ENCODE measurements at regions not wholly inside any gene's neighbourhood (a gene's known extent, or its start where the extent isn't known, plus 50 kb on each side); places are given as distances from the start of the nearest gene placed in this dataset.
"Not testable (repeated sequence)": the region's sequence is repeated elsewhere in the genome, so short reads cannot be mapped to it uniquely, and the experiment has no call there.

- no peaks in the 10 kb centered on the region for H3K27me3 ChIP-seq (ENCODE audit: control insufficient read depth in 2 of 2, insufficient read depth in 2 of 2, low read length in 2 of 2)
- no peaks in the 10 kb centered on the region for H3K36me3 ChIP-seq (ENCODE audit: control insufficient read depth in 2 of 2, insufficient read depth in 2 of 2, low read length in 2 of 2)
- no peaks in the 10 kb centered on the region for H3K9me3 ChIP-seq (ENCODE audit: control insufficient read depth in 2 of 2, low read length in 2 of 2)
- no peak overlapping the region for H3K4me3 ChIP-seq (ENCODE audit: low read length in 2 of 2)
- H3K27ac ChIP-seq (ENCODE audit: low read depth in 2 of 2, low read length in 2 of 2): no peak overlapping the region
- no peak overlapping the region for H3K9ac ChIP-seq (ENCODE audit: low read depth in 1 of 2, low read length in 2 of 2)
- H3K4me1 ChIP-seq (ENCODE audit: control insufficient read depth in 2 of 2, insufficient read depth in 2 of 2, low read length in 2 of 2): peaks cover 0 to 2% of the 10 kb centered on the region in 2 donors
These were observed 58.0 kb upstream of the FBXO11 start for GRCh38 chr2:47964277-47964676.

- H3K27me3 ChIP-seq (ENCODE audit: control insufficient read depth in 2 of 2, insufficient read depth in 2 of 2, low read length in 2 of 2): no peaks in the 10 kb centered on the region
- no peaks in the 10 kb centered on the region for H3K9me3 ChIP-seq (ENCODE audit: control insufficient read depth in 2 of 2, low read length in 2 of 2)
- H3K4me1 ChIP-seq (ENCODE audit: control insufficient read depth in 2 of 2, insufficient read depth in 2 of 2, low read length in 2 of 2): peaks cover 0 to 2% of the 10 kb centered on the region in 2 donors
- H3K4me3 ChIP-seq (ENCODE audit: low read length in 2 of 2): no peak overlapping the region
- H3K27ac ChIP-seq (ENCODE audit: low read depth in 2 of 2, low read length in 2 of 2): no peak overlapping the region
- no peaks in the 10 kb centered on the region for H3K36me3 ChIP-seq (ENCODE audit: control insufficient read depth in 2 of 2, insufficient read depth in 2 of 2, low read length in 2 of 2)
- H3K9ac ChIP-seq (ENCODE audit: low read depth in 1 of 2, low read length in 2 of 2): no peak overlapping the region
These were observed 58.6 kb upstream of the FBXO11 start for GRCh38 chr2:47964722-47965434.

GRCh38 chr2:47976728-47977127 is 70.4 kb upstream of the FBXO11 start:
- H3K27me3 ChIP-seq (ENCODE audit: control insufficient read depth in 2 of 2, insufficient read depth in 2 of 2, low read length in 2 of 2); H3K9me3 ChIP-seq (ENCODE audit: control insufficient read depth in 2 of 2, low read length in 2 of 2); H3K27ac ChIP-seq (ENCODE audit: low read depth in 2 of 2, low read length in 2 of 2); H3K4me1 ChIP-seq (ENCODE audit: control insufficient read depth in 2 of 2, insufficient read depth in 2 of 2, low read length in 2 of 2); H3K4me3 ChIP-seq (ENCODE audit: low read length in 2 of 2); H3K36me3 ChIP-seq (ENCODE audit: control insufficient read depth in 2 of 2, insufficient read depth in 2 of 2, low read length in 2 of 2); H3K9ac ChIP-seq (ENCODE audit: low read depth in 1 of 2, low read length in 2 of 2): not testable (repeated sequence)

DNA sequence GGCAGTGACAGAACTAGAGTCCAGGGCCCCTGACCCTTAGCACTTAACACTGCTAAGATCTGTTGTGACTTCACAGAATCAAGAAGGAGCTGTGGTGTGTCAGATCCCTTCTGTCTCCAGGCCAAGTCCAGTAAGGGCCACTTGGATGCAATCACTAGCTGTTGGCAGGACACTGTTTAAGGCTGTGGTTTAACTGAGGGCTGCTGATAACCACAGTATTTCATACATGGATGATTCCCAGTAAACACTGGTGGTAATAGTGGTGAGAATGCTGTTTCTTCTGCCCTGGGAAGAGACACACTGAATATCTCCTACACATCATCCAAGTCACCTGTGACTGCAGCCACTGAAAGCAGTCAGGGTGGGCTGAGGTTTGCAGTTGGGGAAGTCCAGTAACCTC is 77.7 kb upstream of the FBXO11 start:
- no peak overlapping the region for H3K27ac ChIP-seq (ENCODE audit: low read depth in 2 of 2, low read length in 2 of 2)
- no peaks in the 10 kb centered on the region for H3K27me3 ChIP-seq (ENCODE audit: control insufficient read depth in 2 of 2, insufficient read depth in 2 of 2, low read length in 2 of 2)
- no peaks in the 10 kb centered on the region for H3K9me3 ChIP-seq (ENCODE audit: control insufficient read depth in 2 of 2, low read length in 2 of 2)
- no peak overlapping the region for H3K9ac ChIP-seq (ENCODE audit: low read depth in 1 of 2, low read length in 2 of 2)
- no peaks in the 10 kb centered on the region for H3K36me3 ChIP-seq (ENCODE audit: control insufficient read depth in 2 of 2, insufficient read depth in 2 of 2, low read length in 2 of 2)
- H3K4me3 ChIP-seq (ENCODE audit: low read length in 2 of 2): no peak overlapping the region
- no peaks in the 10 kb centered on the region for H3K4me1 ChIP-seq (ENCODE audit: control insufficient read depth in 2 of 2, insufficient read depth in 2 of 2, low read length in 2 of 2)

DNA sequence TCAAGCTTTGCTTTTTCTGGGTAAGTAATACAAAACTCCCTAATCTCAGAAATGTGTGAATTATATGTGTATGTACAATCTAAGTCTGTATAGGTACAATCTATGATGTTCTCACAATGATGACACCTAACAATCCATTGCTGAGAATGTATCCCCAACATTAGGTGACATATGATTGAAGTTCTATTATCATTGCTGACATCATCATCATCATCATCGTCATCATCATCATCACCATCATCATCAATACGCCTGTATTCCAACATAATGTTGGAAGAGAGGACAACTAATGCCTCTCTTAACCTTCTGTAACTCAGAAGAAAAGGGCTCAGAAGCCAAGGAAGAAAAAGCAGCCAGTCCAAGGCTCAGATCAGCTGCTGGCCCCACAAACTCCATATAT is 84.2 kb upstream of the FBXO11 start:
- H3K9ac ChIP-seq (ENCODE audit: low read depth in 1 of 2, low read length in 2 of 2): no peak overlapping the region
- H3K9me3 ChIP-seq (ENCODE audit: control insufficient read depth in 2 of 2, low read length in 2 of 2): no peaks in the 10 kb centered on the region
- no peak overlapping the region for H3K4me3 ChIP-seq (ENCODE audit: low read length in 2 of 2)
- H3K36me3 ChIP-seq (ENCODE audit: control insufficient read depth in 2 of 2, insufficient read depth in 2 of 2, low read length in 2 of 2): no peaks in the 10 kb centered on the region
- no peak overlapping the region for H3K27ac ChIP-seq (ENCODE audit: low read depth in 2 of 2, low read length in 2 of 2)
- no peaks in the 10 kb centered on the region for H3K27me3 ChIP-seq (ENCODE audit: control insufficient read depth in 2 of 2, insufficient read depth in 2 of 2, low read length in 2 of 2)
- H3K4me1 ChIP-seq (ENCODE audit: control insufficient read depth in 2 of 2, insufficient read depth in 2 of 2, low read length in 2 of 2): no peaks in the 10 kb centered on the region

DNA sequence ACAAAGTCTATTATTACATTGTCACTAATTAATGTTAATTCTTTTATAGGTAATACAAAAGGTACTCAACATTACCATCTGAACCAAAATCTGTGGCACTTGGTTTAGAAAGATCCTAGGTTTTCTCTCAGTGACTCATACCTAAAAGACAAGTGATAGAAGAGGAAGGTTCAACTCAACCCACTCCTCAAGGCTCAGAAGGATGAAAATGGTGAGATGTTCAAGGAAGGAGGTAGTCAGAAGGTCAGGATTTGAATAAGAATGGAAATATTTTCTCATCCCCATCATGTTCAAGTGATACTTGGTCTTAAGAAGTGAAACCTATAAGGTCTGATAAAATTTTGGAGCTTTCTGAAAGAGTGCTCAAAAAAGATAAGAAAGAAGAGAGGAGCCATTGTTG is 86.4 kb upstream of the FBXO11 start:
- Histone ChIP-seq H3K4me1 (ENCODE audit: control insufficient read depth in 2 of 2, insufficient read depth in 2 of 2, low read length in 2 of 2) (no peaks in the 10 kb centered on the region), H3K4me3 (ENCODE audit: low read length in 2 of 2) (no peak overlapping the region), H3K27me3 (ENCODE audit: control insufficient read depth in 2 of 2, insufficient read depth in 2 of 2, low read length in 2 of 2) (no peaks in the 10 kb centered on the region), H3K9ac (ENCODE audit: low read depth in 1 of 2, low read length in 2 of 2) (no peak overlapping the region), H3K9me3 (ENCODE audit: control insufficient read depth in 2 of 2, low read length in 2 of 2) (no peaks in the 10 kb centered on the region), H3K36me3 (ENCODE audit: control insufficient read depth in 2 of 2, insufficient read depth in 2 of 2, low read length in 2 of 2) (no peaks in the 10 kb centered on the region), H3K27ac (ENCODE audit: low read depth in 2 of 2, low read length in 2 of 2) (no peak overlapping the region)

GRCh38 chr2:47996808-47997207 is 90.5 kb upstream of the FBXO11 start:
- Histone ChIP-seq H3K9me3 (ENCODE audit: control insufficient read depth in 2 of 2, low read length in 2 of 2) (no peaks in the 10 kb centered on the region), H3K36me3 (ENCODE audit: control insufficient read depth in 2 of 2, insufficient read depth in 2 of 2, low read length in 2 of 2) (no peaks in the 10 kb centered on the region), H3K4me1 (ENCODE audit: control insufficient read depth in 2 of 2, insufficient read depth in 2 of 2, low read length in 2 of 2) (no peaks in the 10 kb centered on the region), H3K9ac (ENCODE audit: low read depth in 1 of 2, low read length in 2 of 2) (no peak overlapping the region), H3K4me3 (ENCODE audit: low read length in 2 of 2) (no peak overlapping the region), H3K27me3 (ENCODE audit: control insufficient read depth in 2 of 2, insufficient read depth in 2 of 2, low read length in 2 of 2) (no peaks in the 10 kb centered on the region), H3K27ac (ENCODE audit: low read depth in 2 of 2, low read length in 2 of 2) (no peak overlapping the region)

- Histone ChIP-seq H3K9ac (ENCODE audit: low read depth in 1 of 2, low read length in 2 of 2) (no peak overlapping the region), H3K27me3 (ENCODE audit: control insufficient read depth in 2 of 2, insufficient read depth in 2 of 2, low read length in 2 of 2) (no peaks in the 10 kb centered on the region), H3K36me3 (ENCODE audit: control insufficient read depth in 2 of 2, insufficient read depth in 2 of 2, low read length in 2 of 2) (no peaks in the 10 kb centered on the region), H3K4me3 (ENCODE audit: low read length in 2 of 2) (no peak overlapping the region), H3K4me1 (ENCODE audit: control insufficient read depth in 2 of 2, insufficient read depth in 2 of 2, low read length in 2 of 2) (no peaks in the 10 kb centered on the region), H3K27ac (ENCODE audit: low read depth in 2 of 2, low read length in 2 of 2) (no peak overlapping the region), H3K9me3 (ENCODE audit: control insufficient read depth in 2 of 2, low read length in 2 of 2) (no peaks in the 10 kb centered on the region)
These were observed 93.2 kb upstream of the FBXO11 start for GRCh38 chr2:47999512-47999911.

GRCh38 chr2:48001498-48001897 is 95.2 kb upstream of the FBXO11 start:
- no peak overlapping the region for H3K27ac ChIP-seq (ENCODE audit: low read depth in 2 of 2, low read length in 2 of 2)
- H3K36me3 ChIP-seq (ENCODE audit: control insufficient read depth in 2 of 2, insufficient read depth in 2 of 2, low read length in 2 of 2): no peaks in the 10 kb centered on the region

GRCh38 chr2:48006094-48006493 is 99.8 kb upstream of the FBXO11 start:
- H3K27me3 ChIP-seq (ENCODE audit: control insufficient read depth in 2 of 2, insufficient read depth in 2 of 2, low read length in 2 of 2): no peaks in the 10 kb centered on the region
- no peaks in the 10 kb centered on the region for H3K4me1 ChIP-seq (ENCODE audit: control insufficient read depth in 2 of 2, insufficient read depth in 2 of 2, low read length in 2 of 2)
- no peaks in the 10 kb centered on the region for H3K9me3 ChIP-seq (ENCODE audit: control insufficient read depth in 2 of 2, low read length in 2 of 2)
- H3K9ac ChIP-seq (ENCODE audit: low read depth in 1 of 2, low read length in 2 of 2): no peak overlapping the region
- no peak overlapping the region for H3K4me3 ChIP-seq (ENCODE audit: low read length in 2 of 2)
- no peak overlapping the region for H3K27ac ChIP-seq (ENCODE audit: low read depth in 2 of 2, low read length in 2 of 2)
- no peaks in the 10 kb centered on the region for H3K36me3 ChIP-seq (ENCODE audit: control insufficient read depth in 2 of 2, insufficient read depth in 2 of 2, low read length in 2 of 2)

More at GRCh38 chr2:48001498-48001897, 95.2 kb upstream of the FBXO11 start:
- Histone ChIP-seq H3K27me3 (ENCODE audit: control insufficient read depth in 2 of 2, insufficient read depth in 2 of 2, low read length in 2 of 2) (no peaks in the 10 kb centered on the region), H3K9ac (ENCODE audit: low read depth in 1 of 2, low read length in 2 of 2) (no peak overlapping the region), H3K4me1 (ENCODE audit: control insufficient read depth in 2 of 2, insufficient read depth in 2 of 2, low read length in 2 of 2) (no peaks in the 10 kb centered on the region), H3K9me3 (ENCODE audit: control insufficient read depth in 2 of 2, low read length in 2 of 2) (no peaks in the 10 kb centered on the region), H3K4me3 (ENCODE audit: low read length in 2 of 2) (no peak overlapping the region)
